ENCODE measurements at regions not wholly inside any gene's neighbourhood (a gene's known extent, or its start where the extent isn't known, plus 50 kb on each side); places are given as distances from the start of the nearest gene placed in this dataset.
"Not testable (repeated sequence)": the region's sequence is repeated elsewhere in the genome, so short reads cannot be mapped to it uniquely, and the experiment has no call there.

DNA sequence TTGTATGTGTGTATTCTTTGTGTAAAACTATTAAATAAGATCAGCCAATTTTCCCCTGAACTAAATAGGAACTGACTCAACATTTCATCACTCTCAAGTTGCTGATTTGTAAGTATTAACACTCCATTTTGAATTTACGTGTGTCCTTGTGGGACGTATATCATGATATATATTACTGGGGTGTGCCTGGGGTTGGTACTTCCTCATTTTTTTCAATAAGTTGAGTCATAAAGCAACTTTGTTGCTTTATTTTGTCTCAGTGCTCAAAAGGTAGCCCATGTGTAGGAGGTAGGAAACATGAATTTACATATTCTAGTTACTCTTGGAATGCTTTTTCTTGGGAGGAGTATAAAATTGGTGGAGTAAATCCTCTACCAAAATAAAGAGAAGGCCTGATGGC, 193.9 kb upstream of the RAG2 start:
- DNase-seq (ENCODE audit: low spot score), result no peak

DNA sequence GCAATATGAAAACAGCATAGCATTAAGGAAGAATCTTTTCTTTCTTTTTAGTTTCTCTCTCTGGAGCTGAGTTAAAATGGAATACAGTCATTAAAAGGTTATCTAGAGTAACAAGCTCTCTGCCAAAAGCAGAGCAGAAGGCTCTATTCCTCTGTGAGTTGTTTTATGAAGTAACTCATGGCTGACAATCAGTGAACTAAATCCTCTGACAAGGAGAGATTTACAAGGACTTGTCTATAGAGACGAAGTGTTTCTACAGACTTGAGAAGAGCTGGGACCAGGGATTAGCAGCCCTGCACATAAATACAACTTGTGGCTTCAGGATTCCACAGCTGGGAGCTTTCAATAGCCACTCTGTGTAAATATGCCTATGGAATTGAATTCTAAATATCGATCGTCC, 192.5 kb upstream of the RAG2 start:
- DNase-seq (ENCODE audit: low spot score), result no peak

DNA sequence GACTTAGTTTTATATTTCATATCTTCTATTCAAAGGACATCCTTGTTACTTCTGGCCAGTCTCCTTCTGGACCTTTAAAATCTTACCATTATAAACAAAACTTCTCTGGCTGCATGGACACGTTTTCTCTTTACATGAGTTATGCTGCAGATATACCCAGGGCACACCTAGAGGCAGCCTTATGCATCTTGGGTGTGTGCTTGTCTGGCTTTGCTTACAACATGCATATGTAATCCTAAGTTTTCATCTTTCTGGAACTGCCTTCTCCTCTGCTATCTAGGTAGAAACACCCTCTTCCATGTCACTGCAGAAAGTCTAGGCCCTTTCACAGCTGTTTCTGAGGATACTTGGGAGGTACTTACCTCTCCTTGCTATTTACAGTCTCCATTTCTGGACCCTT, 185.8 kb upstream of the RAG2 start:
- no peak for DNase-seq (ENCODE audit: low spot score)

DNA sequence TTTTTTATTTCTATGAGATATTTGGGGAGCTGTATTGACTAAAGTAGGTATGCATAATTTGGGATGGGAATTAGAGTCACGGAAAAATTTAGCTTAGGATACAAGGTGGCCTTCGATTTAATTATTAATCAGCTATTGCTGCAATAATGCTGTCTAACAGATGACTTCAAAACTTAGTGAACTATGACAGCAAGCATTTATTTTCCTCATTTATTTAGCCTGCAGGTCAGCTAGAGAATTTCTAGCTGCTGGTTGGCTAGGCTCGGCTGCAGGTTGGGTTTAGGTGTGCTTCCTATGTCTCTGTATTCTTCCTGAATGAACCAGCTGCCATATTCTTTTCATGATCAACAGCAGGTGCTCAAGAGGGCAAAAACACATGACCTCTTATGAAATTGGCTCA, 181.8 kb upstream of the RAG2 start:
- no peak for DNase-seq (ENCODE audit: low spot score)

DNA sequence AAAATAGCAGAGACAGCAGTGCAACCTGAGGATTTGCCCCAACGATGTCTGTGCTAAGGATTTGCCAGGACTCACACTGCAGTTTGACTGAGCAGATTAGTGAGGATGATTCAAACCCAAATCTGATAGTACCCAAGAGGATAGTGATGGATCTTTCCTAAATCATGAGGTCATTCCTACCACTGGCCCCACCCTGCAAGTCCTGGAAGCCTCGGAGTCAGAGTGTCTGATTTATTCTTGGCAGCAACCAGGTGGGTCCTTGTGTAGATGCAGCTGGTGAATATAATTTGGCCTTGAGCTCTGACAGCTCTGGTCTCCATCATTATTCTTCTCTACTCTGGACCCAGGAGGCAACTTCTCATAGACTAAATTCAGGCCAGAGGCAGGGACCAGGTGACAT, 179.3 kb upstream of the RAG2 start:
- DNase-seq (ENCODE audit: low spot score), result no peak

DNA sequence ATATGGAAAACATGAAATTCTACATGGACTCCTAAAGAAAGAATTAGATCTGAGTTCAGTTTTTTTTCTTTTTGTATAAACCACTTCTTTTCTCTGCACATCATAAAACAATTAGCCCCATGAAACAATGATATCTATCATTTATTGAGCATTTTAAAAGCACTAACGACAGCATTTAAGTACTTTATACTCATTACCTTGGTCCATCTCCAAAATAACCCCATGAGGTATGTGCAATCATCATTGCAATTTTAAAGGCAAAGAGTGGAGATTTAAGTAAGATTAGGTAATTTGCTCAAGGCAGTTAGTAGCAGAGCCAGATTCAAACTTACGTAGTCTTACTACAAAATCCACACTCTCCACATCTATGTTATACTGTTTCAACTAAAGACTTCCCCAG, 177.7 kb upstream of the RAG2 start:
- DNase-seq (ENCODE audit: low spot score), result no peak

DNA sequence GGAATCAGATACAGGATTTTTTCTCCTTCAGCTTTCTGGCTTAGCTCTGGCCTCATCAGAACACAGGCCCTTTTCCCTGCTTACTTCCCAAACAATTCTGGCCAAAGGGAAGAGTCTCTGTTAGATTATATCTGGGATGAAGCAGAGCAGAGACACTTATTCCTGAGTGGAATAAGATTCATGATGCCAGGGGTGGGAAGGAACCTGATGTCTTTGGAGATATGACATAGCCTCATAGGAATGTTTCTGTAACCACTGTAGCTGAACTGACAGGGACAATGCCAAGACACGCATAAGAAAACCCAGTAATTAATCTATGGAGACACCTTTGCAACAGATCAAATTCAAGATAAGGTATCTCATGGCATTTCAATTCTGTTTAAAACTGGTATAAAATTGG, 177.1 kb upstream of the RAG2 start:
- no peak for DNase-seq (ENCODE audit: low spot score)

DNA sequence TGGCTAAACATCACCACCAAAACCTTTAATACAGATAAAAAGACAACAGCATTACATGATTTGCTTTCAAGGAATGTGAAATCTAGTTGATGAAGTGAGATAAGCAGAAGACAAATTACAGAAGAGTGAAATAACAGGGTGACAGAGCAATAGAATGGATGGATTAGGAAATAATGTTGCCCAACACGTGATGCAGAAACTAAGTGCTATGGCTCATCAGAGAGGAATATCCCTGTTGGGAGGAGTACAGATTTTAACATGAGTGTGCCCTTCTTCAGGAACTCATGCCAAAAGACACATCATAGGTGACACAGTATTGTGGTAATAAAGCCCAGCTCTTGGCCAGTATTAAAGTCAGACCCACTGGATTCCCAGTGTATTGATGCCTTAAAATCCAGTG, 176.6 kb upstream of the RAG2 start:
- DNase-seq (ENCODE audit: low spot score), result no peak

DNA sequence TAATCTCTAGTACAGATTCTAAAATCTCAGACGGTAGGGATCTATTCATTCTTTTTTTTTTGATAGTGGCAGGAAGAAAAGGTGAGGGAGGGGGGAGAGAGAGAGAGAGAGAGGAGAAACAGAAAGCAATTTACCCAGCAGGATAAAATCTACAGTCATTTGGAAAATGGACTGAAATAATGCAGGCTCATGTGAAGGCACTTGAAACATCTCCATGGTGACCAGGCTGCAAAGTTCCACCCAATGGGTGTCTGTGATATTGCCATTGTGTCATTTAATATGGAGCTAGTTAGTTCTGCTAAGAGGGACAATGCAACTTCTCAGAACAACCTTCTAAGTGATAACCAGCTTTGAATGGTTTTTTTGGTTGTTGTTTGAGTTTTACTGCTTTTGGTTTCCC, 165.2 kb upstream of the RAG2 start:
- no peak for DNase-seq (ENCODE audit: low spot score)

DNA sequence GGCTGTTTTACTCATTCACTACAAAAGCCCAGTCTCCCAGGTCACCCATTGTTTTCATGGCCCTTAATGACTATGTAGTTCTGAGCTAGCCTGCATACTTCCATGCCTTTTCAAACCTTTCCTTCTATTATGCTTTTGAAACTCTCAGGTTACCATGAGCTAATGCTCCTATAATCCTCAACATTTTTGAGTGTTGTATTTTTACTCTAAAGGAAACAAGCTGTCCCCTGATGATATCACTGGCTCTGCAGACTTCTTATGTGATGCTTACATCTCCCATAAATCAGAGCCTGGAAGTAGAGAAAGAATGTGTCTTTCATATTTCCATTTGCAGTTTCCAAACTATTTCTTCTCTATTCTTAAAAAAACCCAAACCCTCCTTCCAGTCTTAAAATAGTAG, 159.0 kb upstream of the RAG2 start:
- no peak for DNase-seq (ENCODE audit: low spot score)

DNA sequence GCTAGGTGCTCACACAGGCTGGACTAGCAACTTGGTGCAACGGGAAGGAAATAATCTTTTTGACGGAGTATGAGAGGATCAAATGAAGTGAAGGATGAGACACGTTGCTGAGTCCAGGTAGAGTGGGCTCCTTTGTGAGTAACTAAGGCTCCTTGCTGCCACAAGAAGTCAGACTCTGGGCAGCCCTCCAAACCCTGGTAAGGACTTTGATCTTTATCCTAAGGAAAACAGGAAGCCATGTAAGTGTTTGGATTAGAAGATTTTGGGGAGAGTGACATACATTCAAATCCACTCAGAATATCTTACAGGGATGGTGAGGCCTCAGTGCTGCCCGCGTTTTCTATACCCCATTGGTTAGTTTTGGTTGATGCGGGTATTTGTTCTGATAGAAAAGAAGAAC, 155.9 kb upstream of the RAG2 start:
- no peak for DNase-seq (ENCODE audit: low spot score)

DNA sequence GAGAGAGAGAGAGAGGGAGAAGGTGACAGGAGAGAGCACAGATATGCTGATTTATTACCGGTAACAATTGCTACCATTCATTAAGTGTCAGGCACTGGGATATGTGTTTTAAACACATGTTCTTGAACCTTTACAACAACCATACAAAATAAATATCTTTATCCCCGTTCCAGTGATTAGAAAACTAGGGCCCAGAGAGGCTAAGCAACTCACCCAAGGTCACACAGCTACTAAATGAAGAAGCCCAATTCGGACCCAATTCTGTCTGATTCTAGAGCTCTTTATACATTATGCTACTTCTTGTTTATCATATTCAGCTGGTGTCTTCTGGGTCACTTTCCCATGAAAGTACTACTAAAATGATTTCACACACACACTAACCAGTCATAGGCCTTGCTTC, 154.0 kb upstream of the RAG2 start:
- DNase-seq (ENCODE audit: low spot score), result no peak

DNA sequence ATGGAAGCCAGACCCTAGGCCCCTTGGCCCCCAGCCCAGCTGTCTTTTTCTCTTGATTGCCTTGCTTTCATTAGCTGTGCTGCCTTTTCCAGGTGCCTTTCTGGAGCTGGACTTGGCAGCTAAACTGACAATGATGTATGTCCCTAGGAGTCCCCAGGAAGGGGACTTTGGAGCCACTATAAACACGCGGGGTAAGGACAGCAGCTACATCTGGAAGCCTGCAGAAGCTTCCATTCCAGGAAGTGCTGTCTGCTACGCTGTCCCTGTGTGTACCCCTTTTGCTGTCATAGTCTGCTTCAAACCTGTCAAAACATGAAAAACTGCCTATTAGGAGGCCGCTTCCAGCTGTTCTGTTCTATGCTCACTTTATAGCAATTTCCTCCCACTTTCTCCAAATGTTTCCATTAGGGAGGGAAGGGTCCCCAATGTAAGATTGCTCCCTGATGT, 153.3 kb upstream of the RAG2 start:
- no peak for DNase-seq (ENCODE audit: low spot score)

DNA sequence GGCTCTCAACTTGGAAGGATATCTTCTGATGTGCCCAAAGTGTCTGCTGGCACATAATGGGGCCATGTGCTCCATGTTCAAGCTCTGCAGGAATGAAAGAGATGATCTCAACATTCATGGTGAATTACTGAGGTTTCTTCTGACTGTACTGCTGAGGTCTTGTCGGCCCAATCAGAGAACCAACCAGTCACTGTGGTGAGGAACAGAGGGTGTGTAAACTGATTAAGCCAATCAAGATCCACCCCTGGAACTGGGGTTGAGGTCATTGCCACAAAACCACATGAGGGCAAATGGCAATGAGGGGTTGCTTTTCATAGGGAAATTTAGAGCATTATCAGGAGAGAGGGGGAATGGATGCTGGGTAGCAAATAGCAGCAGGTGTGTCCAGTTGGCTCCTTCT, 152.3 kb upstream of the RAG2 start:
- no peak for DNase-seq (ENCODE audit: low spot score)

DNA sequence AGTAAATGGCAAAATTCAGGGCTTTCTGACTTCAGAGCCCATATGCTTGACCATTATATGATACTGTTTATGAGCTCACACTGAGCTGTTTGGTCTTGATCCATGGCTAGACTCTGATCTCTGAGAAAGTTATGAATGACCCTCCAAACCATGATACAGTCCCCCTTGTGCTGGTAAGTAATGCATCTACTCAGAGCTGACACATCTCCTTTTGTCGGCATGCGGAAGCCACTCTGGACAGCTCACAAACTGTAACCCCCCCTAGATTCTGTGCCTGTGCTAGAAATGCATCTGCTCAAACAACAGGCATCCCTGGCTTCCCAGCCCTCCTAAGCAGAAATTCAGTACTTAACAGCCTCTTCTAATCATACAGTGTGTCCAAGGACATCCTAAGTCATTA, 150.8 kb upstream of the RAG2 start:
- no peak for DNase-seq (ENCODE audit: low spot score)

DNA sequence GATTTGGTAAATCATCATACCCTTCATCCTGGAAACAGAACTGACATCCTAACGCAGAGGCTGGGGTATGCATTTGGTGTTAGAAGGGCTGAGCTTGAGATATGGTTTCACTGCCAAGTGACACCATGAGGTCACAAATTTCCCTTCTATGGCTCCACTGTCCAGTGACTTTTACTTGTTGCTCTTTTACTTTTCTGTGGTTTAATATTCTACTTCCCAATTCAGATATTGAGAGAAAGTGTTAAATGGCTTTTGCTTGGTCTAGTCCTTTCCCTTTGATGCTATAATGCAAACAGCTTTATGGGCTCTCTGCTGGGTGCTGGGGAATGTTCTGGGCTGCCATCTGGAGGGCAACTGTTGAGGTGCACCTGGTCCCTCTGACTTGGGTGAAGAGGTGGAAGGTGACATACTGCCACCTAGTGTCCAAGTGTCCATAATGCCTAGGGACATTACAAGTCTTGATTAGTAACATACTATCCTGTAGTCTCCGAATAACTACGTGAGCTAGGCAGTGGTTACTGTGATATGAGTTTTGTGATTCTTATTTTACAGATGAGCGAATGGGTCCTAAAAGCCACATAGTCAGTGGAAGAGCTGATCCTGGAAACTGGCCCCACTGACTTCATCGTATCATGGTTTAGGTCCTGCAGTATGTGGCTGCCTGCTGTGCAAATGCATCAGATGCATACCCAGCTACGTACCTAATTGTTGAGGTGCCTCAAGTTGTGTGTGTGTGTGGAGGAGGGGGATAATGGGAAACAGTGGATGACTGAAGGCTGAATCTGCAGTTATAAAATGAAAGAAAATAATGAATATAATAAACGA, 149.1 kb upstream of the RAG2 start:
- peak; percentile 65 for DNase-seq (ENCODE audit: low spot score)

DNA sequence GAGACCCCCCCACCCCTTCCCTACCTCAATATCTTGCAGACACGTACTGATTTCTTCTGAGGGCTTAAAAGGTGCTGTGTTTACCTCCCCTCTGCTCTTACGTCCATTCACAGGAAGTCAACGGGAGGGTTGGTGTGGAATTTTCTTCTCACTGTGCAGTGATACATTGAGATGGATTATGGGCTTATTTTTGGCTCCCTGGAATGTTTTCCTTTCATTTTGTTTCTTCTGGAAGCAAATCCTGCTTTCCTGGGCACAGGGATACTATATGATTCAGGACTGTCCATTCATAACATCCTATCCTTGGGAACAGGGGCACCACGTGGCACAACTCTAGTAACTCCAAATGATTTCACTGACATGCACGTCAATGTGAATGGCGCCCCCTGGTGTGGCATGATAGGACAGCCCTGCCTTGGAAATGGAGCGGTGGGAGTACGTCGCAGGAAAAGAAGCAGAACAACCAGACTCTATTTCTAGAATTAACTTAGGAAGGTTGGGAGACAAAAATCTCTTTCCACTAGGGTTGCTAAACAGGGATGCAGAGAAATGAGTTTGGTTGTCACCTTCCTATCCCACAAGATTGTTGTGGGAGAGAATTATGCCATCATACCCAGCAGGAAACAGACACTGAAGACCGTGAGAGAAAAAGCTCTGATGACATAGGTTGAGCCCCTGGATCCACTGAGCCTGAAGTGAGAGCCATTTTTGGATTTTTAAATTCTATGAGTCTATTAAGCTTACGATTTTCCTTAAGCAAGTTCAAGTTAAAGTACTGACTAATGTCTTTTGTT, 146.5 kb upstream of the RAG2 start:
- DNase-seq (ENCODE audit: low spot score), result peak; percentile 29

DNA sequence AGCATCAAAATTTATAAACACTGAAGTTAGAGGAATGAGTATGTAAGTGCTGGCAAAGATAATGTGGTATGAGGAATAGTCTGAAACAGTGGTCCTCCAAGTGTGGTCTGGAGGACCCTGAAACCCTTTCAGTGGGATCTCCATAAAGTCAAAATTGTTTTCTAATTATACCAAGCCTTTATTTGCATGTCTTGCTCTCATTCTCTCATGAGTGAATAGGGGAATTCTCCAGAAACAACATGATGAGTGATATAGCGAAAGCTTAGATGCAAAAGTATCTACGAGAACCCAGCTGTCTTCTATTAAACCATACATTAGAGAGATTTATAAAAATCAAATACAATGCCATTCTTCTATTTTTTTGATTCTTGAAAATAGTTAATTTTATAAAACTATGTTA, 145.0 kb upstream of the RAG2 start:
- no peak for DNase-seq (ENCODE audit: low spot score)

DNA sequence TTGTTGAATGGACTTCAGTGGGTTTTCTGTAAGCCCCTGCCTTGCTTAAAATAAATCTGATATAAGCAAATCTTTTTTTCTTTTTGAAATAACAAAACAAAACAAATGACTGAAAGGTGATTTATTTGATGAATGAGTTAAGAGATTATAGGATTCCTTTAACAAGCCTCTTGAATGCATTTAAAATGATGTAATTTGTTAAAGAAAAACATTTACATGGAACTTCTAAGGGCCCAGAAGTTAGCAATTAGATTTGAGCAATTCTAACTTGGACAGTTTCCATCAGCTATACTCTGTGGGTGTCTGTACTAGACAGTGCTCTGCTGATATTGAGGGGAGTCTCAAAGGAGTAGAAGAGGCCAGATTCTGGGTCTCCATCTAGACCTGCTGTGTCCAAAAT, 143.5 kb upstream of the RAG2 start:
- no peak for DNase-seq (ENCODE audit: low spot score)

DNA sequence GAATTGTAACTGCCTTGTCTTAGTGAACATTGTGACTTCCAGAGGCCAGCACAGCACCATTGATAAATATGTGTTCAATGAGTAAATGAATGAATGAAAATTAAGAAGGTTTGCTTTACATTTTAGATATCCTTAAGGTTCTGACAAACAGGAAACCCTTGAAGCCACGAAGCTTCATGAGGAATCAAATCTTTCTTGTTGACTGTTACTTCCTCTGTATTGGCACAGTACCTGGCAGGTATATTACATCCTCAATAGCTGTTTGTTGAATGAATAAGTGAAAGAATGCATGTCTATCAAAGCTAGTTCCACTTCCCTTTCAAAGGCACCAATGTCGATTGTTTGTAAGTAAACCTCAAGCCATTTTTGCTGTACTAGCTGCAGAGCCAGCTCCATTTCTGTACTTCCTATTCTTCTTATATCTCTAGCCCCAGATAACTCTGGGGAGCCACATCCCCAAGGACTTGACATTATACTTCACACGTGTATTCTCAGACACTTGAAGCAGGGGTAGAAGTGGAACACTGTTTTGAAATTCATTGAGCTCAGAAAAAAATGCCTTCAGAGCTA, 140.3 kb upstream of the RAG2 start:
- no peak for DNase-seq (ENCODE audit: low spot score)

DNA sequence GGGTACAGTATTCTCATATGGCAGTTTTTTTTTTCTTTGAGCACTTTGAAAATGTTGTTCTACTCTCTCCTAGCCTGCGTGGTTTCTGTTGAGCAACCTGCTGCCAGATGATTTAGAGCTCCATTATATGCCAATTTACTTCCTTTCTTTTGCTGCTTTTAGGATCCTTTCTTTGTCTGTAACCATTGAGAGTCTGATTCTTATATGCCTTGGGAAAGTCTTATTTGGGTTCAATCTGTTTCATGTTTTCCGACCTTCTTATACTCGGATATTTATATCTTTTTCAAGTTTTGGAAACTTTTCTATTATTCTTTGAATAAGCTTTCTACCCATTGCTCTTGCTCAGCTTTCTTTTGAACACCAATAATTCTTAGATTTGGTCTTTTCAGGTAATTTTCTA, 138.1 kb upstream of the RAG2 start:
- DNase-seq (ENCODE audit: low spot score), result no peak

DNA sequence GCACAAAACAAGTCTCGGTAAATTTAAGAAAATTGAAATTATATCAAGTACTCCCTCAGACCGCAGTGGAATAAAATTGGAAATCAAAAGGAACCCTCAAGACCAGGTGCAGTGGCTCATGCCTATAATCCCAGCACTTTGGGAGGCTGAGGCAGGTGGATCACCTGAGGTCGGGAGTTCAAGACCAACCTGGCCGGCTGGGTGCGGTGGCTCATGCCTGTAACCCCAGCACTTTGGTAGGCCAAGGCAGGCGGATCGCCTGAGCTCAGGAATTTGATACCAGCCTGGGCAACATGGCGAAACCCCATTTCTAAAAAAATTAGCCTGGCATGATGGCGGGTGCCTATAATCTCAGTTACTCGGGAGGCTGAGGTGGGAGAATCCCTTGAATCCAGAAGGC, 135.7 kb upstream of the RAG2 start:
- DNase-seq (ENCODE audit: low spot score), result not testable (repeated sequence)

DNA sequence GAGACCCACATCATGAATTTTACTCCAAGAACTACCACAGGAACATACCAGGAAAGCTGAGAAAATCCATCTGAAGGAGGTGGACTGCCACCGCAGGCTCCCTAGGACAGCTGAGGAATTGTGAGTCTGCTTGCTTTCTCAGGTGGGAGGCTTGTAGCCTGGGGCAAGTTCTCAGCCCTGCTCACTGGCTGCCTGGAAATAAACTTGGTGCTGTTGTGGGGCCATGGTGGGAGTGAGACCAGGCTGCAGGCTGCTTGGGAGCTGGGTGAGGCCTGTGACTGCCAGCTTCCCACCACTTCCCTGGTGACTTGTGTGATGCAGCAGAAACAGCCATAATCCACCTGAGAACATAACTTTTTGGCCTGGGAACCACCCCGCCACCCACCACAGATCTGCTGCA, 132.7 kb upstream of the RAG2 start:
- DNase-seq (ENCODE audit: low spot score), result no peak
